SK-N-SH (cell line): ENCODE measurements at regions not wholly inside any gene's neighbourhood (a gene's known extent, or its start where the extent isn't known, plus 50 kb on each side); places are given as distances from the start of the nearest gene placed in this dataset.

Experiments used
- CTCF ChIP-seq: fragments of 200-600 bp; sonication (generic); IDR thresholded peaks from 2 replicates; pipeline ENCODE4 v1.6.1; 2017; ENCODE audit warnings: antibody characterized with exemption, mild to moderate bottlenecking, moderate library complexity
- FOXM1 ChIP-seq: IDR thresholded peaks from 2 replicates; pipeline ENCODE4 v1.4.0; 2012; ENCODE audit warnings: low read depth, mild to moderate bottlenecking
- MAX ChIP-seq: IDR thresholded peaks from 2 replicates; pipeline ENCODE4 v1.4.0; 2012; ENCODE audit warnings: low read depth
- MXI1 ChIP-seq: IDR thresholded peaks from 2 replicates; pipeline ENCODE4 v1.6.1; 2012; ENCODE audit warnings: mild to moderate bottlenecking, low read depth, low read length, improper control_type of control experiment
- NRF1 ChIP-seq: IDR thresholded peaks from 2 replicates; pipeline ENCODE4 v1.6.1; 2012; ENCODE audit warnings: low read depth, mild to moderate bottlenecking, low read length
- POLR2AphosphoS5 ChIP-seq: IDR thresholded peaks from 2 replicates; pipeline ENCODE4 v1.6.1; 2012; ENCODE audit warnings: low read depth, low read length
- RAD21 ChIP-seq: IDR thresholded peaks from 2 replicates; pipeline ENCODE4 v1.6.1; 2012; ENCODE audit warnings: mild to moderate bottlenecking, low read length
- RFX5 ChIP-seq: IDR thresholded peaks from 2 replicates; pipeline ENCODE4 v1.6.1; 2012; ENCODE audit warnings: mild to moderate bottlenecking, improper control_type of control experiment, low read length
- RXRA ChIP-seq: IDR thresholded peaks from 2 replicates; pipeline ENCODE4 v1.4.0; 2012; ENCODE audit warnings: low read depth, mild to moderate bottlenecking, borderline replicate concordance
- SMC3 ChIP-seq: IDR thresholded peaks from 2 replicates; pipeline ENCODE4 v1.6.1; 2012; ENCODE audit warnings: low read depth, low read length, improper control_type of control experiment
- TEAD4 ChIP-seq: IDR thresholded peaks from 2 replicates; pipeline ENCODE4 v1.4.0; 2012; ENCODE audit warnings: mild to moderate bottlenecking, borderline replicate concordance; ENCODE audit not compliant: insufficient read depth
- YY1 ChIP-seq: IDR thresholded peaks from 2 replicates; pipeline ENCODE4 v1.4.0; 2012; ENCODE audit warnings: low read depth, mild to moderate bottlenecking

- TF ChIP-seq RXRA (no peak), CTCF (no peak), SMC3 (no peak), YY1 (no peak), RAD21 (no peak), FOXM1 (no peak), RFX5 (no peak), MXI1 (no peak), NRF1 (no peak), POLR2AphosphoS5 (no peak), MAX (no peak), TEAD4 (no peak)
Measured at GRCh38 chr2:21890716-21891115, 766.9 kb downstream of the TDRD15 start.
